A549 (cell line): ENCODE measurements at regions not wholly inside any gene's neighbourhood (a gene's known extent, or its start where the extent isn't known, plus 50 kb on each side); places are given as distances from the start of the nearest gene placed in this dataset.

Experiments
- CHD2 ChIP-seq: fragments of 150-350 bp; IDR thresholded peaks from 2 replicates; pipeline ENCODE4 v1.6.1; 2014; ENCODE audit warnings: low read length; ENCODE audit not compliant: partially characterized antibody
- CTCF ChIP-seq: fragments of >200 bp; sonication (Bioruptor Twin); formaldehyde crosslinking; IDR thresholded peaks from 3 replicates; pipeline ENCODE4 v1.5.1; 2016
- ESRRA ChIP-seq: fragments of 150-350 bp; IDR thresholded peaks from 2 replicates; pipeline ENCODE4 v1.6.1; 2014; ENCODE audit warnings: mild to moderate bottlenecking, low read length, borderline replicate concordance
- HMGXB4 ChIP-seq: fragments of 250-450 bp; sonication (Bioruptor Pico); IDR thresholded peaks from 2 replicates; pipeline ENCODE4 v1.5.0; 2021; ENCODE audit warnings: mild to moderate bottlenecking, moderate library complexity, borderline replicate concordance
- HOXB13 ChIP-seq: fragments of 250-450 bp; sonication (Bioruptor Pico); IDR thresholded peaks from 2 replicates; pipeline ENCODE4 v1.5.0; 2020; ENCODE audit warnings: low read depth, mild to moderate bottlenecking, moderate library complexity
- JUNB ChIP-seq: fragments of >200 bp; sonication (Bioruptor Twin); formaldehyde crosslinking; IDR thresholded peaks from 2 replicates; pipeline ENCODE4 v1.6.1; 2016
- MAX ChIP-seq: IDR thresholded peaks from 2 replicates; pipeline ENCODE4 v1.6.1; 2012
- POLR2A ChIP-seq: IDR thresholded peaks from 2 replicates; pipeline ENCODE4 v1.6.1; 2012; ENCODE audit warnings: mild to moderate bottlenecking, low read length
- RAD21 ChIP-seq, 2 experiments: fragments of >200 bp in 1 of 2; sonication (Bioruptor Twin) in 1 of 2; formaldehyde crosslinking in 1 of 2; IDR thresholded peaks in 1 of 2; conservative IDR thresholded peaks in 1 of 2; 2 replicates in 1 of 2; 3 replicates in 1 of 2; pipeline ENCODE4 v1.6.1; 2012 to 2018; ENCODE audit warnings: inconsistent platforms in 1 of 2
- RCOR1 ChIP-seq: fragments of 150-350 bp; IDR thresholded peaks from 2 replicates; pipeline ENCODE4 v1.6.1; 2014; ENCODE audit warnings: antibody characterized with exemption, low read length, low read depth
- RFX5 ChIP-seq: fragments of 450-650 bp; IDR thresholded peaks from 2 replicates; pipeline ENCODE4 v1.7.1; 2014; ENCODE audit warnings: antibody characterized with exemption, mild to moderate bottlenecking, moderate library complexity
- TP53 ChIP-seq: fragments of 250-450 bp; sonication (Bioruptor Pico); IDR thresholded peaks from 2 replicates; pipeline ENCODE4 v1.5.0; 2021; ENCODE audit warnings: mild to moderate bottlenecking, moderate library complexity

- TF ChIP-seq CTCF, result no peak
- no peak for TF ChIP-seq RAD21 (conservative IDR thresholded peaks at IDR 0.05 in 1 of 2, IDR thresholded peaks at IDR 0.05 in 1 of 2)
- TF ChIP-seq POLR2A, result no peak
- TF ChIP-seq MAX, result no peak
- no peak for TF ChIP-seq TP53
- TF ChIP-seq RCOR1, result no peak
- TF ChIP-seq ESRRA, result no peak
- no peak for TF ChIP-seq JUNB
- TF ChIP-seq CHD2, result no peak
- no peak for TF ChIP-seq HMGXB4
- TF ChIP-seq RFX5, result no peak
- no peak for TF ChIP-seq HOXB13 (CRISPR knock-in tag)
Measured at GRCh38 chr4:84336964-84337705, 162.0 kb downstream of the NKX6-1 start.
